ENCODE measurements at regions not wholly inside any gene's neighbourhood (a gene's known extent, or its start where the extent isn't known, plus 50 kb on each side); places are given as distances from the start of the nearest gene placed in this dataset.
"Not testable (repeated sequence)": the region's sequence is repeated elsewhere in the genome, so short reads cannot be mapped to it uniquely, and the experiment has no call there.

DNA sequence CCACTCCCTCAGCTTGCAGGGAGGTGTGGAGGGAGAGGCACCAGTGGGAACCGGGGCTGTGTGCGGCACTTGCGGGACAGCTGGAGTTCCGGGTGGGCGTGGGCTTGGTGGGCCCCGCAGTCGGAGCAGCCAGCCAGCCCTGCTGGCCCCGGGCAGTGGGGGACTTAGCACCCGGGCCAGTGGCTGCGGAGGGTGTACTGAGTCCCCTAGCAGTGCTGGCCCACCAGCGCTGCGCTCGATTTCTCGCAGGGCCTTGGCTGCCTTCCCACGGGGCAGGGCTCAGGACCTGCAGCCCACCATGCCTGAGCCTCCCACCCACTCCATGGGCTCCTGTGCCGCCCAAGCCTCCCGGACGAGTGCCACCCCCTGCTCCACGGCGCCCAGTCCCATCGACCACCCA lies 1319.1 kb downstream of the DSC3 start:
- not testable (repeated sequence) for TF ChIP-seq CTCF, POLR2A (IDR thresholded peaks at IDR 0.05)
